CD4-positive, alpha-beta T cell treated with Interleukin-17A for 4 hours (primary cell): ENCODE measurements at regions not wholly inside any gene's neighbourhood (a gene's known extent, or its start where the extent isn't known, plus 50 kb on each side); places are given as distances from the start of the nearest gene placed in this dataset.
"Not testable (repeated sequence)": the region's sequence is repeated elsewhere in the genome, so short reads cannot be mapped to it uniquely, and the experiment has no call there.

ENCODE experiments used
- DNase-seq: peaks from one replicate; pipeline ENCODE4 v3.0.0-alpha.2; 2020; ENCODE audit warnings: mixed read lengths

GRCh38 chr17:20851591-20852238, 191.1 kb downstream of the USP22 start:
- not testable (repeated sequence) for DNase-seq

- peak; percentile 18 for DNase-seq
These were observed 190.4 kb downstream of the USP22 start for GRCh38 chr17:20852239-20852989.

- no peak for DNase-seq
These were observed 189.8 kb downstream of the USP22 start for GRCh38 chr17:20852990-20853370.

DNA sequence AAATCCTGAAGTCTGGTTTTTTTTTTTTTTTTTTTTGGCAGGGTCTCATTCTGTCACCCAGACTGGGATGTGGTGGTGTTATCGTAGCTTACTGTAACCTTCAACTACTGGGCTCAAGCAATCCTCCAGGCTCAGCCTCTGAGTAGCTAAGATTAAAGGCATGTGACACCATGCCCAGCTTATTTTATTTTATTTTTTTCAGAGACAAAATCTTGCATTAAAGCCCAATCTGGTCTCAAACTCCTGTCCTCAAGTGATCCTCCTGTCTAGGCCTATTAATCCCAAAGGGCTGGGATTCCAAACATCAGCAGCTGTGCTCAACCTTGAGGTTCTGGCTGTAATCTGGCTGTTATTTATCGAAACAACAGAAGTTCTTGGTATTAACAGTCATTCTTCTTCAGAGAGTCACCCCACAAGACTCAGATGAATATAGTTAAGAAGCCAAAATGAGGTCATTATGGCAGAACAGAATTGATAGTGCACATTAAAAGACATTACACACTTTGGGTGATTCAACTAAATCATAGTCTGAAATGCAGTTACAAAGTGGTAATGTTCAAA, 186.8 kb downstream of the USP22 start:
- DNase-seq, result not testable (repeated sequence)

GRCh38 chr17:20866444-20867209, 176.2 kb downstream of the USP22 start:
- DNase-seq, result not testable (repeated sequence)

DNA sequence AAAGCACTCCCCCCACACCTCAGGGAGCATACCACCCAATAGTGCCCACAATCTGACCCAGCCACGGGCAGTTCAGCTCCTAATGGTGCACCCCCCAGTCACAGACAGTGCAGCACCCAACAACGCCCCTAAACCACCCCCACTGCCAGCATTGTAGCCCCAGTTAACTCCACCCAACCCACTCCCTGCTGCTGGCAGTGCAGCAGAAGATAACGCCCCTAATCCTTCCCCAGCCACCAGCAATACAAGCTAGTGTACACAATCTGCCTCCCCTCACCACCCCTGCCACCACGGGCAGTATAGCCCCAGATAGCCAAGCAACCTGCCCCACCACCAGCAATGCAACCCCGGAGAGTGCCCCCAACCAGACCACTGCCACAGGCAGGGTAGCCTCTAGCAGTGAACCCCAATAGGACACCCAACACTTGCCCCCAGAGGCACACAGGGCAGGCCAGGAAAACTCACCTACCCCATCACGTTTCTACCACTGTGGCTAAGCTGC, 175.3 kb downstream of the USP22 start:
- not testable (repeated sequence) for DNase-seq

- not testable (repeated sequence) for DNase-seq
These were observed 174.7 kb downstream of the USP22 start for GRCh38 chr17:20867938-20868661.

DNA sequence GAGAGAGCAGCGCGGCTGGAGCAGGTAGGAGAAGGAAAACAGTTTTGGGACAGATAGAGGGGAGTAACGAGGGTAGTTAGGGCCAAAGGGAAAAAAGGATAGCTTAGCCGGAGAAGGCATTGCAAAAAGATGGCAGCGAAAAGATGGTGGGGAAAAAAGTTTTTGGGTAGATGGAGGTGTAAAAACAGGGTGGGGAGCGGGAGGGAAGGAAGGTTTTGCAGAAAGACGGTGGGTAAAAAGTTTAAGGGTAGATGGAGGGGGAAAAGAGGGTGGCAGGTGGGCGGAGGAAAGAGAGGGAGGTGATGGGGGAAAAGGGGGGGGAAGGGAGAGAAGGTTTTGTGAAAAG, 174.2 kb downstream of the USP22 start:
- not testable (repeated sequence) for DNase-seq

- DNase-seq, result not testable (repeated sequence)
These were observed 169.6 kb downstream of the USP22 start for GRCh38 chr17:20873173-20873572.

- not testable (repeated sequence) for DNase-seq
These were observed 169.0 kb downstream of the USP22 start for GRCh38 chr17:20873688-20874328.

GRCh38 chr17:20877384-20877783, 165.4 kb downstream of the USP22 start:
- not testable (repeated sequence) for DNase-seq

GRCh38 chr17:20890338-20890737, 152.5 kb downstream of the USP22 start:
- no peak for DNase-seq

DNA sequence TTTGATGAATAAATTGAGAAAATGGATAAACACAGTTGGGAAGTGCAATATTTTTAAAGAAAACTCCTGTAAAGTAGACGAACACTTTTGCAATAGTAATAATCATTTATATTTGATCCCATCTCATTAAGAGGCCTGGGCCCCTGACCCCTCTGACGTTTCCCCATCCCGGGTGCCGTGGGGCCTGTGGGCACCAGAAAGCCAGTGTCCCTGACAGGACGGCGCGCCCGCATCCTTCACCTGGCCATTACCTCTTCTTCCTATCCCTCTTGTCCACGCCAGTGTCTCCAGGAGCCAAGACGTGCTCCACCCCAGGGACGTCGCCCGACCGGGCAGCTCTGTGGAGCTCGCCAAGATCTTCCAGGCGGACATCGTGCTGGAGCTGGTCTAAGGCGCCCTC, 147.4 kb downstream of the USP22 start:
- DNase-seq, result not testable (repeated sequence)

DNA sequence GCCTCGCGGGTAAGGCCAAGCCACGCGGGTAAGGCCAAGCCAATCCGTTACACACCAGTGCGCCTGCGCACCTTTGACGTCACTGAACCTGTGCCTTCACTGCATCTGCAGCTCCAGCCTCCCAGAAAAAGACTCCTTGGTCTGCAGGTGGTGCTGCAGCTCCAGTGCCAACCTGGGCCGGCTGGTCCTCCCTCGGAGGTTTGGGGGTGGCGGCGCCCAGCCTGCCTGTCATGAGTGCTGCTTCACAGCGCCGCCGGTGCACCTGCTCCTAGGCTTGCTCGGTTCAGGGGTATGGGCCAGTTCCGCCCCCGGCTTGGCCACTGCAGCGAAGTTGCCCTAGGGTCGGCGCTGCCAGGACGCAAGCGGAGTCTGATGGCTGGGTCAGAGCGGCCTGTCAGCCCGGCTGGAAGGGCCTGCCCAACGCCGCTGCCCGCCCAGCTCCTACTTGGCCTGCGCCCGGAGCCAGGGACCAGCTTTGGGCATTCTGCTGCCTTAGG, 146.6 kb downstream of the USP22 start:
- DNase-seq, result peak; percentile 12

DNA sequence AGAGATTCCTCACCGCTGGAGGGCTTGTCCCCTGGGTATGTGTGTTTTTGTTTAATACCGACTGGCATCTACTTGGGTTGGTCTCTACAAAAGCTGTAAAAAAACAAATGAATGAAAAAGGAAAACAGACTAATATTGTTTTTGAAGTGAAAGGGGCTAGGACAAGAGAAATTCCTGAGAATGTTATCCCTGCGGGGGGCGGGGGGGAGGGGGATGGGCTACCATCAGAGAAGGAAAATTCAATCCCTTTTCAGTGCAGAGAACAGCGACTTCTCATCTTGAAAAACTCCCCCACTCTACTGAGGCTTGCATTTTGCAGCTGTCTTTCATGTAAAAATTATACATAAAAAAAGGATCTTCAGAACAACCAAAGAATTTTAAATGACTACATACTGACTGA, 144.1 kb downstream of the USP22 start:
- DNase-seq, result not testable (repeated sequence)

- not testable (repeated sequence) for DNase-seq
These were observed 140.3 kb downstream of the USP22 start for GRCh38 chr17:20902496-20902895.

DNA sequence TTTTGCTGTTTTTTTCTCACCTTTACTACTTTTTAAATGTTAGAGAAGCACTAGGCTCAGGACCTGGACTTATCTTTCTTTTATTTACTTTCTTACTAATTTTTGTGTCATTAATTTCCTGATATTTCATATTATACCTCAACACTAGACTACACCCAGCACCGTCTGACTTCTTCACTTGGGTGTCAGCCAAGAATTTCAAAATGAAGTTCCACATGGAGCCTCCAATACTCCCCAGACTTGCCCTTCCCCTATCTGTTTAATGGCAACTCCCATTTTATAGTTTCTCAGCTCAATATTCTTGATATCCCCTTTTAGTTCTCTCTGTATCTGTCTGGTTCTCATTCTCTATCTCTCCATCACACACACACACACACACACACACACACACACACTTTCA, 139.3 kb downstream of the USP22 start:
- not testable (repeated sequence) for DNase-seq

GRCh38 chr17:20908313-20909267, 134.2 kb downstream of the USP22 start:
- DNase-seq, result peak; percentile 85

- no peak for DNase-seq
These were observed 128.2 kb downstream of the USP22 start for GRCh38 chr17:20914658-20915057.

GRCh38 chr17:20916383-20916782, 126.4 kb downstream of the USP22 start:
- no peak for DNase-seq
